ENCODE measurements at regions not wholly inside any gene's neighbourhood (a gene's known extent, or its start where the extent isn't known, plus 50 kb on each side); places are given as distances from the start of the nearest gene placed in this dataset.

GRCh38 chr6:121592261-121592935 is 157.0 kb downstream of the GJA1 start:
- TF ChIP-seq, protein P1, sequence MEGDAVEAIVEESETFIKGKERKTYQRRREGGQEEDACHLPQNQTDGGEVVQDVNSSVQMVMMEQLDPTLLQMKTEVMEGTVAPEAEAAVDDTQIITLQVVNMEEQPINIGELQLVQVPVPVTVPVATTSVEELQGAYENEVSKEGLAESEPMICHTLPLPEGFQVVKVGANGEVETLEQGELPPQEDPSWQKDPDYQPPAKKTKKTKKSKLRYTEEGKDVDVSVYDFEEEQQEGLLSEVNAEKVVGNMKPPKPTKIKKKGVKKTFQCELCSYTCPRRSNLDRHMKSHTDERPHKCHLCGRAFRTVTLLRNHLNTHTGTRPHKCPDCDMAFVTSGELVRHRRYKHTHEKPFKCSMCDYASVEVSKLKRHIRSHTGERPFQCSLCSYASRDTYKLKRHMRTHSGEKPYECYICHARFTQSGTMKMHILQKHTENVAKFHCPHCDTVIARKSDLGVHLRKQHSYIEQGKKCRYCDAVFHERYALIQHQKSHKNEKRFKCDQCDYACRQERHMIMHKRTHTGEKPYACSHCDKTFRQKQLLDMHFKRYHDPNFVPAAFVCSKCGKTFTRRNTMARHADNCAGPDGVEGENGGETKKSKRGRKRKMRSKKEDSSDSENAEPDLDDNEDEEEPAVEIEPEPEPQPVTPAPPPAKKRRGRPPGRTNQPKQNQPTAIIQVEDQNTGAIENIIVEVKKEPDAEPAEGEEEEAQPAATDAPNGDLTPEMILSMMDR (IDR thresholded peaks at IDR 0.05; ENCODE audit: low read length): no peak
- TF ChIP-seq EZH2 (IDR thresholded peaks at IDR 0.05; ENCODE audit: borderline replicate concordance, low read length): no peak

All from OCI-LY1 (cell line).